ENCODE measurements at regions not wholly inside any gene's neighbourhood (a gene's known extent, or its start where the extent isn't known, plus 50 kb on each side); places are given as distances from the start of the nearest gene placed in this dataset.

DNA sequence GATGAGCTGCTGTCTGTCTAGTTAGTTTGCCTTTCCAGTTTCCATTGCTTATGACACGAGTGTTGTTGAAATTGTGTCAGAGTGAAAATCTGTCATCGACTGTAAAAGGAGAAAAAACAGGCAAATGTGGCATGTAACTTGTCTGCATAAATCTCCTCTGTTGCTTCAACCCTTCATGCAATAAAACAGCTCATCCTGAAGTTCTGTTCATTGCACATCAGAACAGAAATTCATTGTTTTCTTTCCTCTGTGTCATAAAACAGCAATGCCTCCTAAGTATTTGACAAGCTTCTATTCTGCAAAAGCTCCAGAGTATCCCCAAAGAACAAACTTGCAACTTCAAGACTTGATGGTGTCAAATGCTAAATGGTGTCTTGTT is 432.1 kb downstream of the MEIS1 start:
- no peak for DNase-seq (ENCODE audit: low spot score)
- intact Hi-C loops (cut with DNase I), result no loop called here

DNA sequence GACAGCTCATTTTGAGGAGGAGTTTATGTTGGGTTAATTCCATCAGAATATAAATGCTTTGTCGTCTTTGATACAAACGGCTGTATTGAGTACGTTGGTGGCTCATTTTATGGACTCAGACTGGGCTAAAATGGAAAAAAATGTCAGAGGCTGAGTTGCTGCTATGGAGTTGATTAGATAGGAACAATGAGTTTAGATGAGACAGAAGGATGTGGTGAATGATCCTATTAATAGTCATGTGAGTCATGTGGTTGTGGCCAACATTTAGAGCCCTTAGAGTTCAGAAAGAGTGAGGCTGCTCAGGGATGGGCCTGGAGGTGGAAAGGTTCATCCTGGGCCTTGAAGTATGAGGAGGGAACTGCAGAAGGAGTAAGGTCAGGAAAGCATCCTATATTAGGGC is 434.2 kb downstream of the MEIS1 start:
- intact Hi-C loops (cut with DNase I), result no loop called here
- DNase-seq (ENCODE audit: low spot score), result no peak

DNA sequence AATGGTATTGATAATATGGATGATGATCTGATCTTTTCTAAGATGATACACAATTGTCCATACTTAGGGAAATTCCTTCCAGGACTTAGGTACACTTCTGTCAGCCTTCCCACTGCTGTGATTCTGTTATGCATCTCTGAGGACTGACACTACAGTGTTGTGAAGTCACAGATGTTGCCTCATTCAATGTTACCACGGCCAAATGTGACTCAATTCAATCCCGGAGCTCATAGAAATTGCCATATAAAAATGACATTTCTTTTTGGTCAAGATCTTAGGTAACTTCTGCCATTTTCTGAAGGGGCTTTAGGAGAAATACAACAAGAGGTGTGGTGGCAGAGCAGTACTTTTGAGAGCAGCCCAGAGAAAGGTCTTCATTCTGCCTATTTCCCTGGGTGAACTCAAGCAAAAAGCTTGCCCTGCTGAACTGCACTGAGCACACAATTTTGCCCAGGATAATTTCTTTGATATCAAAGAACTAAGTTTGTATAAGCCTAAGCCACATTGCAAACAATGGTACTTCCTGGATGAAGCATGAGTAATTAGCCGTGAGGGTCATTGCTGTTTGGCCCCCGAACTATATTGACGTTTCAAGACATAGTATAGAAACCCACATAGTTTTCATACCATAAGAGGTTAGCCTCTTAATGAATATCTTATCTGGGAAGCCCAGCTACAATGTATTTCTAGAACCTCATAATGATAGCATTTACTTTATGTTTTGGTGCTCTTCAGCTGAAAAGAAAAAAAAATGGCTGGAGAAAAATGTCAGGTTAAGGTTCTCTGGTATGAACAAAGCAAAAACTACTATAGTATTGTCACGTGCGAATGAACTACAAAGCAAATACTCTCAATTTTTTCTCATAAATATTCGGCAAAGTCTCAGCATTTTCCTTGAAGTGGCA is 437.4 kb downstream of the MEIS1 start:
- intact Hi-C loops (cut with DNase I), result no loop called here

DNA sequence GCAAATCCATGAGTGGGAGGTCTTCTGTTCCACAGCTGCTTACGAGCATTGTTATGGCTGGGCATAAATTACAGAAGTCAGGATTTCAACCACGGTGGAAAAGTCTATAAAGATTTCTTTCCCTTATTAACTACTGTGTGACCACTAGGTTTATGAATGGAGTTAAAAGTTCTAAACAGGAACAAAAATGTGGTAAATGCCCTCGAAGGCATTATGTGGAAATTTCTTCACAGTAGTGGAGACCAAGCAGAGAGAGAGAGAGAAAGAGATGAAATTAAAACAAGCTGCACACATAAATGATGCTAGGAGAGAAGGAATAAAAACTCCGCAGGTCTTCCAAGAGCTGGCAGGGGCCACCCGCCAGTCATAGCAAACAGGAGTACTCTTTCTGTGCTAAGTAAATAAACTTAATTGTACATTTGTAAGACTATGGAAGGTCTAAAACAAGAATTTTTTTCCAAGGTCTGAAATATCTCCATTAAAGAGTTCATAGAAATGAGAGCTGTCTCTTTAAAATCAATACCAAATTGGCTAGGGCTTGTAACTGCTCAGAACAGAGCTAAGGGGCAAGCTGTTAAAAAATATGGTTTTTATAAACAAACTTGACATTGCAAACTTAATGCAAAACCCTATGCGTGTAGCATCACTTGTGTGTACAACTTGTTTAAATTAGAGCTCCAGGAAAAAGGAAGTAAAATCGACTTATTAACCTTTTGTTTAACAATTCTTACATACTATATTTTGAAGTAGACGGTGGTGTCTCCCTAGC is 438.2 kb downstream of the MEIS1 start:
- intact Hi-C loops (cut with DNase I), result no loop called here
- DNase-seq (ENCODE audit: low spot score), result no peak

More for the DNA sequence above, 437.4 kb downstream of the MEIS1 start:
- no peak for DNase-seq (ENCODE audit: low spot score)

DNA sequence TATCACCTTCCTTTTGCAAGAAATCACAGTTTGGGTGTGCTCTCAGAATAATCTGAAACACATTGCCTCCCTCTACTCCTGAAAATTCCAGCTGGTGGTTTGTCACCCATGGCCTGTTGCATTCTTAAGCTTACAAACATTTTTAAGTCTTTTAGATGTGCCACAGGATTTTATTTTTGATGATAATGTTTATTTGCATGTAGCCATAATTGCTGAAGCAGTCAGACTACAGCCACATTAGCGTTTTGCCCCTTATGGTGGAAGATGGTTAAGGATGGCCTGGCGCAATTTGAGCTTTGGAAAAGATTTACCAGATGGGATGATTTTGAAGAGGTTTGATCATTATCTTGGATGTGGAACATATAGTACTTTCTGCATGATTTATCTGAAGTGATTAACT is 439.5 kb downstream of the MEIS1 start:
- intact Hi-C loops (cut with DNase I), result no loop called here
- no peak for DNase-seq (ENCODE audit: low spot score)

DNA sequence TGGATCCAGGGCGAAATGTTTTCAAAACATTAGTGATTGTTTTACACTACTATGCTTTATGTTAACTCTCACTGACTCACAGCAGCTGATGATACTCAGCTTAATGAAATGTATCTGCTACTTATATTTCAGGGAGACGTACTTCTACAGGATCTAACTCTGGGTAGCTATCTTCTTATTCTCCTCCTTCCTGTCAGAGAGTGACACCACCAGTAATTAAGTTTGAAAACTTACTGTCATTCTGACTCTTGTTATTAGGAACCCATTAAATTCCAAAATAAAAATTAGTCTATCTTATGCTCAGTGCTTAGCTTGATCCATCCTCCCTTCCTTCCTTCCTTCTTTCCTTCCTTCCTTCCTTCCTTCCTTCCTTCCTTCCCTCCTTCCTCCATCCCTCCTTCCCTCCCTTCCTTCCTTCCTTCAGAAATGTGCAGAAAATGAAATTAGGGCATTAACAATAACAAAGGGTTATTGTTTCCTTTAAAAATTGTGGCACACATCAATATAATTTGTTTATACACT is 441.1 kb downstream of the MEIS1 start:
- DNase-seq (ENCODE audit: low spot score), result no peak
- intact Hi-C loops (cut with DNase I), result no loop called here

DNA sequence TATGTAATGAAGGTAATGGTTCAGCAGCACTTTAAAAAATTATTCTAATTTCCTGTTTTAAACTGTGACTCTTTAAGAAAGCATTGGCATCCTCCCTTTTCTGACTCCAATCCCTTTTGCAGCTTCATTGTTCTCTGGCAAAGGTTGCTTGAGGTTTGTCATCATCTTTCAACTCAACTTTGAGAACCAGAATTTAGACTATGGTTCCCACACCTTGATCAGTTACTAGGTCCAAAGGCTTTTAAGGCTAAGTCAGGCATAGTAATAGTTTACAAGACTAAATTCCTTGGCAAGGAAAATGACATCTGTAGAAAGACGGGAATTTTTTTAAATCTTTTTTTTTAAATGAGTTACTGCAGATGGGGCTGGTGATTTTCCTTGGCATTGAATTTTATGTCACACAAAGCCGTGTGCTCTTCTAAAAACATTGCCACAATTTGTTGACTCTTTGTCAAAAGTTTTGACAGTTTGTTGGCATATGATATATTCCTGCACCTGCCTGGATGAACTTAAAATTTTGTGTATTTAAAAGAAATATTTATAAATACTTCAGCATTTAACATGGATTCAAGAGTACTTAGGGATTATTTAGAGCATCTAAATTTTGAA is 451.0 kb downstream of the MEIS1 start:
- DNase-seq (ENCODE audit: low spot score), result no peak
- intact Hi-C loops (cut with DNase I), result no loop called here

DNA sequence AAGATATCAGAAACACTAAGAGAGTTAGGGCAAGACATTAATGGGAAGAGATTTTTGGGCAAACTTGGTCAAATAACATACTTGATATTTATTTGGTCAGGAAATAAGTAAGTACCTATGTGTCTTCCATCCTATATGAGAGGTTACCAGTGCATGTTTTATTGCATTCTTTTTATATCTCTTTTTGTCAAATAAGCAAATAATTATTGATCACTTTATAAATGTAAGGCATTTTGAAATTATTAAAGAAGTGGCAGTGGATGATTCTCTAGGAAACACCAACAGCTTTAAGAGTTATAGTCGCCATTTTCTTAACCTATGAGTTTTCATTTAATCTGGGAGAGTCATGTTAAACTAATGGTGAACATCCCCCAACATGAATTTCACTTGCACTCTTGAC is 453.3 kb downstream of the MEIS1 start:
- intact Hi-C loops (cut with DNase I), result no loop called here
- DNase-seq (ENCODE audit: low spot score), result no peak

DNA sequence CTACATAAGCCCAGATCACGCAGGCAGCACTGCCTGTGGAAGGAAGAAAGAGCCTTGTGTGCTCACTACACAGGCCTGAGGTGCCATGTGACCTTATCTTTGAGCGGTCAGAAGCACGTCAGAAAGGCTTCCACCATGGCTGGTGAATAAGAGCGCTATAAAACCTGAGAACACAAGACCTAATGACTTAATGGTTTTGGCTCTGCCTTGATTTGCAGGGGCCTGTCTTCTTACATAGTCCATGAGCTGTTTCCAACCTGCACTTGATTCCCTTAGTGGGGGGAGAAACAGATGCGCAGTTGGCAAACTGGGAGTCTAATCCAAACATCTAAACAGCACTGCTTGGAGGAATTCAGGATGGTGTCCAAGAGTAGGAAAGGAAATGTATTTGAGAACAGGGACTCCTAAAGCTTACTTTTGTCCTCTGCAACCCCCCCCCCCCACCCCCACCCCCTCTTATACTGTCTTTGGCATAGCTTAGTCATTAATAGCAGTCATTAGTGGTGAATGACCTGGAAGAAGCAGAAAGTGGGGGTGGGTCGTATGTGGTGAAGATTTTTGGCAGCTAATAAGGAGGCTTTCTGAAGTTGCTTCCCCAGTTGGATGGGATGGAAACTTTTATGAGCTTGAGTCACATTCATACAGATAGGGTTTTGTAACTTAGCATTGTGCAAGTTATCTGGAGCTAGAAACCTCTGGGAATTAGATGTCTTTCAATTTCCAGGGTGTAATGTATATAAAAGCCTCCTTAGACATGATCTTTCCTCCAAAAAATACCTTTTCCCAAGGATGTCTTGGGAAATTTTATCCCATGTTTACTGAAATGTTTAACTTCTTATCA is 454.1 kb downstream of the MEIS1 start:
- intact Hi-C loops (cut with DNase I), result no loop called here
- DNase-seq (ENCODE audit: low spot score), result no peak

DNA sequence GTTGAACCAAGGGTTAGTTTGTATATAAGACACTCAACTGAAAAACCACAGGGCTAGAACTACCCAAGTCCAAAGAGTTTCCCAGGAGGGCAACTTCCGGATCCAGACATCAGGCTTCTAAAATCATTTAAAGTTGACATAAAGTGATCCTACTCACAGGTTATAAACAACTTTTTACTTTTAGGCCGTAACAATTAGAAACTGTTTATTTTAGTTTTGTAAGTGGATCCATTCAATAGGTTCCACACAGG is 454.6 kb downstream of the MEIS1 start:
- intact Hi-C loops (cut with DNase I), result no loop called here
- DNase-seq (ENCODE audit: low spot score), result no peak

DNA sequence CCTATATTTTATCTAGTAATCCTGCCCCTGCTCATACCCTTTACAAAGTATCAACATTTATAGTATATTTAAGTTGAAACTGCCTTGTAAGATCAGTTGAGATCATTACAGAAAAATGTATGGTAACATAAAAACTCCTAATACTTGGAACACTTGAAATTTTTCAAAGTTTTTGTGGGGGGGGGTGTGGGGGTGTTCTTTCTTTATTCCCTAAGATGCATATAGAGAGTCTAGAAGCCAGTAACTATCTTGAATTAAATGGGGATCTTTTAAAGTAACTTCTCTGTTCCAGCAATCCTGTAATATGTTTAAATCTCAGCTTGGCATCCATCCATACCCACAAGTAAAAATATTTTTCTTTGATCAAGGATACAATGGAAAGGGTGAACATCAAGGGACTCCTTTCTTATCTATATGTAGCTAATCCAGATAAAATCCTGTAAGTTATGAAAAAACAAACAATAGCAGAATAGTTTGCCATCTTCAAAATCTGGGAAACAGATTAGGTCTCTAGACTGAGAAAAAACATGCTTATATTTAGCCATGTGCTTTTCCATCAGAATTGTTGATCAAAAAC is 455.3 kb downstream of the MEIS1 start:
- intact Hi-C loops (cut with DNase I), result no loop called here
- no peak for DNase-seq (ENCODE audit: low spot score)

DNA sequence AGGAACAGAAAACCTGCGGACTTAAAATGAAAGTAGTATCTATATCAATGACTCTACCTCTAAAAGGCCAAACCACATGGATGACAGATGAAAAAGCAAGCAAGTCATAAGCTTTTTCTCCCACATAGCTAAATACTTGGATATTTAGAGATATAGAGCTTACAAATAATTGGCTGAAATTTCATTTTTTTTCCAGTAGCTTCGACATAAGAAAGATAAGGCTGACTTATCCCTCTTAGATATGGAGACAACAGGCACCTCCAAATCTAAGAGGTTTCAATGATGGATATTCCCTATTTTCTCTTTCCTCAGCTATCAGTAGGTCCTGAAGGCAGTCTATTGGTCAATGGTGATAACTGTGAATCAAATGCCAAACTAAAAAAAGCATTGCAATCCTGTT is 460.3 kb downstream of the MEIS1 start:
- intact Hi-C loops (cut with DNase I), result no loop called here
- no peak for DNase-seq (ENCODE audit: low spot score)

DNA sequence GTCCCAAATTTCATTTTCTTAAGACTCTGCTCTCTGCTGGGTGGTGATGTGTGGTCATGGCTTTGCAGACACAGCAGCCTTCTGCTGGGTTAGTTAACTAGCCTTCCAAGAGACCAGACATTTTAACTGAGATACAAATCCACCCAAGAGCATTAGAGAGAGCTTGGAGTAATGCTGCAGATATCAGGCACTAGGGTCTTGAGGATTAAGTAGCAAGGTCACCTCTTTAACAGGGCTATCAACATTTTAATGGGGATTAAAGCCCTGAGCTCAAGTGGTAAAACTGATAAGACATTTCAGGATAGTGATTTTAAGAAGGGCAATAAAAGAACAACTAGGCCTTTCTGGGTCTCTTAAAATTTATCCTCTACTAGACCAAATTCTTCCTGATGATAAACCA is 461.2 kb downstream of the MEIS1 start:
- intact Hi-C loops (cut with DNase I), result no loop called here
- DNase-seq (ENCODE audit: low spot score), result no peak

DNA sequence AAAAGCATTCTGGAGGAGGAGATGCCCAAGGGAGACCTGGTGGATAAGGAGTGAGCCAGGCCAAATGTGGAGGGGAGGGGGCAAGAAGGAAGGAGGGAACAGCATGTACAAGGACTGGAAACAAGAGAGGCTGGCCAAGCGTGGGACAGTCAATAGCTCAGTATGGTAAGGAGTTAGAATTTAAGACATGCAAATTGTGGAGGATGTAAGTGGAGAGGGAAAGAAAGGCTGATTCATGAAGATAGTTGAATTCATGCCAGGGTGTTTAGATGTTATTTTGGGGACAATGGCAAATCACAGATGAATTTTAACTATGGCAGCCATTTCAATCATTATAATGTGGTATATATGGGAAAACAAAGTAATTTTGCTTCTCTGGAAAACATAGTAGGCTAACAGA is 462.3 kb downstream of the MEIS1 start:
- DNase-seq (ENCODE audit: low spot score), result no peak
- intact Hi-C loops (cut with DNase I), result no loop called here

DNA sequence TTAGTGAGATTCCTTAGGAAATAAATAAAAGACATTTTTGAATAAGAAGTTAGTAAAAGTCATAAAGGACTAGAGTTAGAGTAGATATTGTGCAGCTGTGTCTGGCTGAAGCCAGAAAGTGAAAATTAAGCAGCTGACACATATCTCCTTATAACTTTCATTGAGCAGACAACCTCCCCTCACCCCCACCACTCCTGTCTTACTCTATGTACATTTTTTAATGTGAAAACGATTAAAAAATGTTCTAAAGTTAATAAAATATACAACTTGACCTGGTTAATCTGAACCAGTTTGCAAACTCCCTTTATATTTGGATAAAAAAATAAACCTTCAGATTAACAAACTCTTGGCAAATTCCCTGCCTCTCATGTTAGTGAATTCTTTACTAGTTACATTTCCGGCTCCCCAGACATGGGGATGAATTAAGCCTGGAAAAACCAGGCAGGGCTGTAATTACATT is 462.8 kb downstream of the MEIS1 start:
- DNase-seq (ENCODE audit: low spot score), result no peak
- intact Hi-C loops (cut with DNase I), result no loop called here

DNA sequence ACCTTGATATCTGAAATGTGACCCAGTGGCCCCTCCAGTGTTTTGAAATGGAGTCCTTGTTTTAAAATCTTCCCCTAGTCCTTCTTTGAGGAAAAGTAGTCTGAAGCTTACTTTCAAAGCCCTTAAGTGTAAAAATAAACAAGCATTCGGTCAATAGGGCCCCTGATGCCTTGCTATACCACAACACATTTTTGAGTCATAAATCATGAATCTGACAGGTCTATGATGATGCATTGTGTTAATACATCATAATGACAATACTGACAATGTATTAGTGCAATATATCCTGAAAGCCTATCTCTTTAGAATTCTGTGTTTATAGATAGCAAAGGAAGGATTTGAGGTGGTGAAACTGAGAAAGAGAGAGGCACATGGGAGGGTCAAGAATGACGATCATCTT is 464.2 kb downstream of the MEIS1 start:
- intact Hi-C loops (cut with DNase I), result no loop called here
- no peak for DNase-seq (ENCODE audit: low spot score)

DNA sequence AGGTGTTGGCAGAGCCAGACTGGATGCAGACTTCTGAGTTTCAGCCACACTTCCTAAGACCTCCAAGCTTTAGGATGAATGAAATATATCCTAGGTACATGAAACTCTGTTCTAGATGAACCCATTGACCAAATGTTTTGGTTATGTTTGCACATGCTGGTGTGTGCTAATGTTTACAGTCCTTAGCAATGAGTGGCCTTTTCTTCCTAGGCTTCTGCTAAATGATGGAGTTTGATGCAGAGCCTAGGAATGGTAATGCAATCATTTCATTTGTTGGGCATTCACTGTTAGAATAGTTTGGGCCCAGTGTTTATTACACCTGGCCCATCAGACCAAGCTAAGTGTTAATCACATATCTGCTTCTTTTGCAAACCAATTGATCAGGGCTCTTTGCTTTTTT is 464.7 kb downstream of the MEIS1 start:
- no peak for DNase-seq (ENCODE audit: low spot score)
- intact Hi-C loops (cut with DNase I), result no loop called here

DNA sequence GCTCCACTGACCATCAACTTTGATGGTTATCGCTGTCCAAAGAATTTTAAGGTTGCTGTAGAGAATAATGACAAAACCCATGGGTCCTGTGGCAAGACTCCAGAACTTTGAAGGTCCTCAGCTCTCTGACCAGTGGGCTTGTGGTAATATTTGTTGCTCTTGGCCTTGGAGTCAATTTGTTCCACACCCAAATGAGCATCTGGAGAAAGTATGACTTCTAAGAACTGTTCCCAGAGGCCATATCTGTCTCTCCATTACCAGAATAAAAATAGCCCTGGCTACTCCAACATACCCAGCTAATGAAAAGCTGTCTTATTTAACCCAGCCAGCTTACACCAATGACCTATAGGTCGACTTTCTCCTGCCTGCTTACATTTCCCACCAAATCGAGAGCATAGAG is 466.4 kb downstream of the MEIS1 start:
- no peak for DNase-seq (ENCODE audit: low spot score)
- intact Hi-C loops (cut with DNase I), result no loop called here

DNA sequence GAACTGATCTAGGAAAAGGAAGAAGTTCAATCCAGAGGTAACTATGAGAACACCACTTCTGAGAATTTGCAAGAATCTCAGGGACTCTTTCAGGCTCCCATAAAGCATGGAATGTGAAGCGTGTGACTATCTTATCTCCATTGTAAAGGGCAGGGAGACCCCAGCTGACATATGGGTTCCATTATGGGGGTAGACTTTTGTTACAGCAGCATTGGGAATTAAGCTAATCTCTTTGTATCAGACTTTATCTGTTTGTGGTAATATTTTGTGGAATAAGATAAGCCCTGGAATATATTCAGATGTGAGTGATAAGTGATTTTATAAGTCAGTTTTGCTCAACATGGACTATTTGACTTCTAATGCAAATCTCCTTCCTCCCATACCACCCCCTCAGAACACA is 468.3 kb downstream of the MEIS1 start:
- DNase-seq (ENCODE audit: low spot score), result no peak
- intact Hi-C loops (cut with DNase I), result no loop called here

All from cardiac septum (tissue), 1 donor.